ENCODE measurements at regions not wholly inside any gene's neighbourhood (a gene's known extent, or its start where the extent isn't known, plus 50 kb on each side); places are given as distances from the start of the nearest gene placed in this dataset.

DNA sequence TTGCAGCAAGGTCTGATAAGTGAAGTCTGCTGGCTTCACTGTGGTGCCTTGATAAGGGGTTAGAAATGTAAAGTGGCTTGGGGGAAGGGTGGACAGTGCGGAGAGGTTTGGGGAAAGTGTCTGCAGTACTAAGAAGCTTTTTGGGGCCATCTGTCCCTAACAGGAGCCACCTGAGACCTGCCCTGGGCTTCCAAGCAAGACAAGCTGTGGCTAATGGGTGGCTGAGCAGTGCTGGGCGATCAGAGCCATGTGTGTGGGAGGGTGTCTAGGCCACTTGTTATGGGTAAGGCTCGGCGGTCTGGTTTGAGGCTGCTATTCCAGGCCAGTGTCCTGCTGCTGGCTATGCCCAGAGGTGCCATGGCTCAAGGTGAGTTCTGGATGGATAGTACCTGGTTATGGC is 185.4 kb upstream of the MTMR8 start:
- no peaks in the 10 kb centered on the region for H4K20me1 ChIP-seq (replicated peaks; ENCODE audit: insufficient read depth)
- peaks cover 1% of the 10 kb centered on the region; the same call in 2 of the 3 replicates for H3K9me3 Mint-ChIP-seq
- H3K4me3 Mint-ChIP-seq: no peak overlapping the region

More for the DNA sequence above, 185.4 kb upstream of the MTMR8 start:
- no peaks in the 10 kb centered on the region for H3K79me2 ChIP-seq (replicated peaks; ENCODE audit: insufficient read depth)
- DNase-seq (ENCODE audit: low spot score) (no peak), ATAC-seq (no peak)
- no peaks in the 10 kb centered on the region for H3K27me3 ChIP-seq (ENCODE audit: insufficient read depth)
- no peaks in the 10 kb centered on the region; the same call in 2 of the 3 replicates for H3K36me3 Mint-ChIP-seq (ENCODE audit: low read depth)
- H3K9me2 ChIP-seq (ENCODE audit: insufficient read depth): no peaks in the 10 kb centered on the region
- no peak overlapping the region for H3K4me2 ChIP-seq
- H3K36me3 ChIP-seq (ENCODE audit: insufficient read depth): no peaks in the 10 kb centered on the region
- H3K27ac Mint-ChIP-seq: no peak overlapping the region
- peaks cover 10% of the 10 kb centered on the region for H3K4me1 Mint-ChIP-seq
- no peak for TF ChIP-seq ZNF114 (CRISPR knock-in tag; IDR thresholded peaks at IDR 0.05)
- TF ChIP-seq NANOG (IDR thresholded peaks at IDR 0.05; ENCODE audit: borderline replicate concordance): no peak
- no peak for TF ChIP-seq CREB1 (CRISPR knock-in tag; IDR thresholded peaks at IDR 0.05; ENCODE audit: low read depth)
- TF ChIP-seq STAT1 (IDR thresholded peaks at IDR 0.05; ENCODE audit: unreplicated experiment): no peak
- TF ChIP-seq, protein P1, sequence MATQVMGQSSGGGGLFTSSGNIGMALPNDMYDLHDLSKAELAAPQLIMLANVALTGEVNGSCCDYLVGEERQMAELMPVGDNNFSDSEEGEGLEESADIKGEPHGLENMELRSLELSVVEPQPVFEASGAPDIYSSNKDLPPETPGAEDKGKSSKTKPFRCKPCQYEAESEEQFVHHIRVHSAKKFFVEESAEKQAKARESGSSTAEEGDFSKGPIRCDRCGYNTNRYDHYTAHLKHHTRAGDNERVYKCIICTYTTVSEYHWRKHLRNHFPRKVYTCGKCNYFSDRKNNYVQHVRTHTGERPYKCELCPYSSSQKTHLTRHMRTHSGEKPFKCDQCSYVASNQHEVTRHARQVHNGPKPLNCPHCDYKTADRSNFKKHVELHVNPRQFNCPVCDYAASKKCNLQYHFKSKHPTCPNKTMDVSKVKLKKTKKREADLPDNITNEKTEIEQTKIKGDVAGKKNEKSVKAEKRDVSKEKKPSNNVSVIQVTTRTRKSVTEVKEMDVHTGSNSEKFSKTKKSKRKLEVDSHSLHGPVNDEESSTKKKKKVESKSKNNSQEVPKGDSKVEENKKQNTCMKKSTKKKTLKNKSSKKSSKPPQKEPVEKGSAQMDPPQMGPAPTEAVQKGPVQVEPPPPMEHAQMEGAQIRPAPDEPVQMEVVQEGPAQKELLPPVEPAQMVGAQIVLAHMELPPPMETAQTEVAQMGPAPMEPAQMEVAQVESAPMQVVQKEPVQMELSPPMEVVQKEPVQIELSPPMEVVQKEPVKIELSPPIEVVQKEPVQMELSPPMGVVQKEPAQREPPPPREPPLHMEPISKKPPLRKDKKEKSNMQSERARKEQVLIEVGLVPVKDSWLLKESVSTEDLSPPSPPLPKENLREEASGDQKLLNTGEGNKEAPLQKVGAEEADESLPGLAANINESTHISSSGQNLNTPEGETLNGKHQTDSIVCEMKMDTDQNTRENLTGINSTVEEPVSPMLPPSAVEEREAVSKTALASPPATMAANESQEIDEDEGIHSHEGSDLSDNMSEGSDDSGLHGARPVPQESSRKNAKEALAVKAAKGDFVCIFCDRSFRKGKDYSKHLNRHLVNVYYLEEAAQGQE (IDR thresholded peaks at IDR 0.05; ENCODE audit: unreplicated experiment): no peak
- no peak for TF ChIP-seq EZH2phosphoT487 (IDR thresholded peaks at IDR 0.05; ENCODE audit: unreplicated experiment)
- TF ChIP-seq, protein P2, sequence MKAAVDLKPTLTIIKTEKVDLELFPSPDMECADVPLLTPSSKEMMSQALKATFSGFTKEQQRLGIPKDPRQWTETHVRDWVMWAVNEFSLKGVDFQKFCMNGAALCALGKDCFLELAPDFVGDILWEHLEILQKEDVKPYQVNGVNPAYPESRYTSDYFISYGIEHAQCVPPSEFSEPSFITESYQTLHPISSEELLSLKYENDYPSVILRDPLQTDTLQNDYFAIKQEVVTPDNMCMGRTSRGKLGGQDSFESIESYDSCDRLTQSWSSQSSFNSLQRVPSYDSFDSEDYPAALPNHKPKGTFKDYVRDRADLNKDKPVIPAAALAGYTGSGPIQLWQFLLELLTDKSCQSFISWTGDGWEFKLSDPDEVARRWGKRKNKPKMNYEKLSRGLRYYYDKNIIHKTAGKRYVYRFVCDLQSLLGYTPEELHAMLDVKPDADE (IDR thresholded peaks at IDR 0.05): no peak
- no peak for TF ChIP-seq JUNB (IDR thresholded peaks at IDR 0.05; ENCODE audit: unreplicated experiment)
- TF ChIP-seq, protein P3, sequence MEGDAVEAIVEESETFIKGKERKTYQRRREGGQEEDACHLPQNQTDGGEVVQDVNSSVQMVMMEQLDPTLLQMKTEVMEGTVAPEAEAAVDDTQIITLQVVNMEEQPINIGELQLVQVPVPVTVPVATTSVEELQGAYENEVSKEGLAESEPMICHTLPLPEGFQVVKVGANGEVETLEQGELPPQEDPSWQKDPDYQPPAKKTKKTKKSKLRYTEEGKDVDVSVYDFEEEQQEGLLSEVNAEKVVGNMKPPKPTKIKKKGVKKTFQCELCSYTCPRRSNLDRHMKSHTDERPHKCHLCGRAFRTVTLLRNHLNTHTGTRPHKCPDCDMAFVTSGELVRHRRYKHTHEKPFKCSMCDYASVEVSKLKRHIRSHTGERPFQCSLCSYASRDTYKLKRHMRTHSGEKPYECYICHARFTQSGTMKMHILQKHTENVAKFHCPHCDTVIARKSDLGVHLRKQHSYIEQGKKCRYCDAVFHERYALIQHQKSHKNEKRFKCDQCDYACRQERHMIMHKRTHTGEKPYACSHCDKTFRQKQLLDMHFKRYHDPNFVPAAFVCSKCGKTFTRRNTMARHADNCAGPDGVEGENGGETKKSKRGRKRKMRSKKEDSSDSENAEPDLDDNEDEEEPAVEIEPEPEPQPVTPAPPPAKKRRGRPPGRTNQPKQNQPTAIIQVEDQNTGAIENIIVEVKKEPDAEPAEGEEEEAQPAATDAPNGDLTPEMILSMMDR (conservative IDR thresholded peaks at IDR 0.05; ENCODE audit: low read depth in 2 of 2): no peak
- TF ChIP-seq EZH2 (IDR thresholded peaks at IDR 0.05; ENCODE audit: low read depth, unreplicated experiment): no peak
- TF ChIP-seq, protein P4, sequence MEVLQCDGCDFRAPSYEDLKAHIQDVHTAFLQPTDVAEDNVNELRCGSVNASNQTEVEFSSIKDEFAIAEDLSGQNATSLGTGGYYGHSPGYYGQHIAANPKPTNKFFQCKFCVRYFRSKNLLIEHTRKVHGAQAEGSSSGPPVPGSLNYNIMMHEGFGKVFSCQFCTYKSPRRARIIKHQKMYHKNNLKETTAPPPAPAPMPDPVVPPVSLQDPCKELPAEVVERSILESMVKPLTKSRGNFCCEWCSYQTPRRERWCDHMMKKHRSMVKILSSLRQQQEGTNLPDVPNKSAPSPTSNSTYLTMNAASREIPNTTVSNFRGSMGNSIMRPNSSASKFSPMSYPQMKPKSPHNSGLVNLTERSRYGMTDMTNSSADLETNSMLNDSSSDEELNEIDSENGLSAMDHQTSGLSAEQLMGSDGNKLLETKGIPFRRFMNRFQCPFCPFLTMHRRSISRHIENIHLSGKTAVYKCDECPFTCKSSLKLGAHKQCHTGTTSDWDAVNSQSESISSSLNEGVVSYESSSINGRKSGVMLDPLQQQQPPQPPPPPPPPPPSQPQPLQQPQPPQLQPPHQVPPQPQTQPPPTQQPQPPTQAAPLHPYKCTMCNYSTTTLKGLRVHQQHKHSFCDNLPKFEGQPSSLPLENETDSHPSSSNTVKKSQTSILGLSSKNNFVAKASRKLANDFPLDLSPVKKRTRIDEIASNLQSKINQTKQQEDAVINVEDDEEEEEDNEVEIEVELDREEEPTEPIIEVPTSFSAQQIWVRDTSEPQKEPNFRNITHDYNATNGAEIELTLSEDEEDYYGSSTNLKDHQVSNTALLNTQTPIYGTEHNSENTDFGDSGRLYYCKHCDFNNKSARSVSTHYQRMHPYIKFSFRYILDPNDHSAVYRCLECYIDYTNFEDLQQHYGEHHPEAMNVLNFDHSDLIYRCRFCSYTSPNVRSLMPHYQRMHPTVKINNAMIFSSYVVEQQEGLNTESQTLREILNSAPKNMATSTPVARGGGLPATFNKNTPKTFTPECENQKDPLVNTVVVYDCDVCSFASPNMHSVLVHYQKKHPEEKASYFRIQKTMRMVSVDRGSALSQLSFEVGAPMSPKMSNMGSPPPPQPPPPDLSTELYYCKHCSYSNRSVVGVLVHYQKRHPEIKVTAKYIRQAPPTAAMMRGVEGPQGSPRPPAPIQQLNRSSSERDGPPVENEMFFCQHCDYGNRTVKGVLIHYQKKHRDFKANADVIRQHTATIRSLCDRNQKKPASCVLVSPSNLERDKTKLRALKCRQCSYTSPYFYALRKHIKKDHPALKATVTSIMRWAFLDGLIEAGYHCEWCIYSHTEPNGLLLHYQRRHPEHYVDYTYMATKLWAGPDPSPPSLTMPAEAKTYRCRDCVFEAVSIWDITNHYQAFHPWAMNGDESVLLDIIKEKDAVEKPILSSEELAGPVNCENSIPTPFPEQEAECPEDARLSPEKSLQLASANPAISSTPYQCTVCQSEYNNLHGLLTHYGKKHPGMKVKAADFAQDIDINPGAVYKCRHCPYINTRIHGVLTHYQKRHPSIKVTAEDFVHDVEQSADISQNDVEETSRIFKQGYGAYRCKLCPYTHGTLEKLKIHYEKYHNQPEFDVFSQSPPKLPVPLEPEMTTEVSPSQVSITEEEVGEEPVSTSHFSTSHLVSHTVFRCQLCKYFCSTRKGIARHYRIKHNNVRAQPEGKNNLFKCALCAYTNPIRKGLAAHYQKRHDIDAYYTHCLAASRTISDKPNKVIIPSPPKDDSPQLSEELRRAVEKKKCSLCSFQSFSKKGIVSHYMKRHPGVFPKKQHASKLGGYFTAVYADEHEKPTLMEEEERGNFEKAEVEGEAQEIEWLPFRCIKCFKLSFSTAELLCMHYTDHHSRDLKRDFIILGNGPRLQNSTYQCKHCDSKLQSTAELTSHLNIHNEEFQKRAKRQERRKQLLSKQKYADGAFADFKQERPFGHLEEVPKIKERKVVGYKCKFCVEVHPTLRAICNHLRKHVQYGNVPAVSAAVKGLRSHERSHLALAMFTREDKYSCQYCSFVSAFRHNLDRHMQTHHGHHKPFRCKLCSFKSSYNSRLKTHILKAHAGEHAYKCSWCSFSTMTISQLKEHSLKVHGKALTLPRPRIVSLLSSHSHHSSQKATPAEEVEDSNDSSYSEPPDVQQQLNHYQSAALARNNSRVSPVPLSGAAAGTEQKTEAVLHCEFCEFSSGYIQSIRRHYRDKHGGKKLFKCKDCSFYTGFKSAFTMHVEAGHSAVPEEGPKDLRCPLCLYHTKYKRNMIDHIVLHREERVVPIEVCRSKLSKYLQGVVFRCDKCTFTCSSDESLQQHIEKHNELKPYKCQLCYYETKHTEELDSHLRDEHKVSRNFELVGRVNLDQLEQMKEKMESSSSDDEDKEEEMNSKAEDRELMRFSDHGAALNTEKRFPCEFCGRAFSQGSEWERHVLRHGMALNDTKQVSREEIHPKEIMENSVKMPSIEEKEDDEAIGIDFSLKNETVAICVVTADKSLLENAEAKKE (CRISPR knock-in tag; IDR thresholded peaks at IDR 0.05): no peak
- no peak for TF ChIP-seq ZNF331 (CRISPR knock-in tag; IDR thresholded peaks at IDR 0.05; ENCODE audit: low read depth)
- TF ChIP-seq POLR2AphosphoS5 (IDR thresholded peaks at IDR 0.05; ENCODE audit: low read depth): no peak
- no peak overlapping the region for H3K4me3 ChIP-seq
- no peak overlapping the region for H3K27ac ChIP-seq (ENCODE audit: low read depth)
- H3F3A ChIP-seq (replicated peaks; ENCODE audit: low read depth): no peaks in the 10 kb centered on the region
- H3K4me1 ChIP-seq (ENCODE audit: insufficient read depth): no peaks in the 10 kb centered on the region
- H3K27me3 Mint-ChIP-seq (ENCODE audit: insufficient read depth, low read depth, poor library complexity): no peaks in the 10 kb centered on the region
- H2AFZ ChIP-seq: no peak overlapping the region

Data from GM23338 (cell line).